ENCODE measurements at regions not wholly inside any gene's neighbourhood (a gene's known extent, or its start where the extent isn't known, plus 50 kb on each side); places are given as distances from the start of the nearest gene placed in this dataset.
"Not testable (repeated sequence)": the region's sequence is repeated elsewhere in the genome, so short reads cannot be mapped to it uniquely, and the experiment has no call there.

DNA sequence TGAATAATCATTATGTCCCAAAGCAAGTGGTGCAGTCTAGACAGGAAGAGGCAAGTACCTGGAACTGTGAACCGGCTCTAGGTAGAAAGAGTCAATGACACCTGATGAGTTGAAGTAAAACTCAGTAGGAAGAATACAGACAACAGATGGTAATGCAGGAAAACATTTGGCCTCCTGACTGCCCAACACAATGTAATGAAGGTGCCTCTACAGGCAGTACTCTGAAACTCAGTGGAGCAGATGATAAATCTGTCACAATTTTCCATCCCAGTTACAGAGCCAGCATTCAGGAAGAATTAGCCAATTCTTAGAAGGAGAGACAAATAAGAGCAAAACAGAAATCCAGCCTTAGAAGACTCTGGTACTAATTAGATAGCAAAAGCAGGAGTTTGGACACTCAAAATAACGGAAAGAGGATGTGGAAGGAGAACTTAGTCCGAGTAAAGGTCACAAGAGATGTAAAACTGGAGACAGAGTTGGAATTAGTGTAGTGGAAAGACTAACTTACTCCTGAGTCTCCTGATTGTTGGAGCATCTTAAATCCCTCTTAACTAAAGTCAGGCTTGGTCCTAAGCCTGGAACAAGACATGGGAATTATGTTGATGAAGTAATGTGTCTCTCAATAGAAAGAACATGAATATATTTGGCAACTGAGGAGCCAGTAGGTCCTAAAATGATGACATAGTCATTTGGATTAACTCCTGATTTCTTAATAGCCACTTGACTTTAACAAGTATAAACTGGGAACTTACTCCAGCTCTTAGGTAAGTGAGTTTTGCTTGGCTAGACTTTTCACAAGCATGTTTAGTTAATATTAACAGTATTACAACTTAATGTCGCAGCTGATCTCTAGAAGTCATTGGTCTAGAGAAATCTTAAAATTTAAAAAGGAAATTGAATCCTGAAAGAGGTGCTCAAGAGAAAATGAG is 457.3 kb upstream of the MIR17HG start:
- Histone ChIP-seq H3K9me2 (replicated peaks; ENCODE audit: control insufficient read depth, low read length) (no peaks in the 10 kb centered on the region), H3K4me3 (ENCODE audit: low read length) (no peak overlapping the region), H3K27ac (ENCODE audit: low read depth, low read length) (no peak overlapping the region), H3F3A (ENCODE audit: control insufficient read depth, insufficient read depth) (no peaks in the 10 kb centered on the region), H3K4me2 (ENCODE audit: low read length) (no peak overlapping the region), H3K9me3 (ENCODE audit: control insufficient read depth, insufficient read depth, low read length) (no peaks in the 10 kb centered on the region), H3K79me2 (ENCODE audit: control insufficient read depth, low read length) (no peaks in the 10 kb centered on the region), H3K27me3 (ENCODE audit: control insufficient read depth, low read length) (no peaks in the 10 kb centered on the region), H3K4me1 (ENCODE audit: control insufficient read depth, low read length) (no peaks in the 10 kb centered on the region), H4K20me1 (ENCODE audit: control insufficient read depth, insufficient read depth, low read depth, low read length) (no peaks in the 10 kb centered on the region), H3K36me3 (ENCODE audit: control insufficient read depth, low read length) (no peaks in the 10 kb centered on the region)
- TF ChIP-seq EZH2phosphoT487 (IDR thresholded peaks at IDR 0.05; ENCODE audit: borderline replicate concordance, low read length): no peak
- TF ChIP-seq, protein P1, sequence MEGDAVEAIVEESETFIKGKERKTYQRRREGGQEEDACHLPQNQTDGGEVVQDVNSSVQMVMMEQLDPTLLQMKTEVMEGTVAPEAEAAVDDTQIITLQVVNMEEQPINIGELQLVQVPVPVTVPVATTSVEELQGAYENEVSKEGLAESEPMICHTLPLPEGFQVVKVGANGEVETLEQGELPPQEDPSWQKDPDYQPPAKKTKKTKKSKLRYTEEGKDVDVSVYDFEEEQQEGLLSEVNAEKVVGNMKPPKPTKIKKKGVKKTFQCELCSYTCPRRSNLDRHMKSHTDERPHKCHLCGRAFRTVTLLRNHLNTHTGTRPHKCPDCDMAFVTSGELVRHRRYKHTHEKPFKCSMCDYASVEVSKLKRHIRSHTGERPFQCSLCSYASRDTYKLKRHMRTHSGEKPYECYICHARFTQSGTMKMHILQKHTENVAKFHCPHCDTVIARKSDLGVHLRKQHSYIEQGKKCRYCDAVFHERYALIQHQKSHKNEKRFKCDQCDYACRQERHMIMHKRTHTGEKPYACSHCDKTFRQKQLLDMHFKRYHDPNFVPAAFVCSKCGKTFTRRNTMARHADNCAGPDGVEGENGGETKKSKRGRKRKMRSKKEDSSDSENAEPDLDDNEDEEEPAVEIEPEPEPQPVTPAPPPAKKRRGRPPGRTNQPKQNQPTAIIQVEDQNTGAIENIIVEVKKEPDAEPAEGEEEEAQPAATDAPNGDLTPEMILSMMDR (IDR thresholded peaks at IDR 0.05; ENCODE audit: low read depth, low read length, poor library complexity, severe bottlenecking): no peak

DNA sequence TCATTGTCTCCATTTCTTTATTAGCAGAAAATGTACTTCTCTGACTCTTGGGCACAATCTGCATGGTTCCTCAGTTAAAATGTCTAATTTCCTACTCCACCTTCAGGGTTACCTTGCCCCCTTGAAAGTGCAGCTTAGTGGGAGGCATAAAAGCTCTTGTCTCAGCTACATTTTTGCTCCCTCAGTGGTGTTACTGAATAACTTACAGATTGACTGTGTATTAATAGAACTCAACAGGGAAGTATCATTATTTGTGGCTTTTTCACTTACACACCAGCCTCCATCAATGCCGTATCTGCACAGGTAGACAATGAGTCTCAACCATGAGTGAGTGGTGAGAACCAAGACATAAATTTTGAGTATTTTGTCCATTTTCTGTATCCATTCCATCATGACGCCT is 456.2 kb upstream of the MIR17HG start:
- Histone ChIP-seq H4K20me1 (ENCODE audit: control insufficient read depth, insufficient read depth, low read depth, low read length) (no peaks in the 10 kb centered on the region), H3K4me2 (ENCODE audit: low read length) (no peak overlapping the region), H3K27me3 (ENCODE audit: control insufficient read depth, low read length) (no peaks in the 10 kb centered on the region), H3F3A (ENCODE audit: control insufficient read depth, insufficient read depth) (no peaks in the 10 kb centered on the region), H3K79me2 (ENCODE audit: control insufficient read depth, low read length) (no peaks in the 10 kb centered on the region), H3K4me3 (ENCODE audit: low read length) (no peak overlapping the region), H3K9me2 (replicated peaks; ENCODE audit: control insufficient read depth, low read length) (no peaks in the 10 kb centered on the region), H3K27ac (ENCODE audit: low read depth, low read length) (no peak overlapping the region), H3K4me1 (ENCODE audit: control insufficient read depth, low read length) (no peaks in the 10 kb centered on the region), H3K9me3 (ENCODE audit: control insufficient read depth, insufficient read depth, low read length) (no peaks in the 10 kb centered on the region), H3K36me3 (ENCODE audit: control insufficient read depth, low read length) (no peaks in the 10 kb centered on the region)
- TF ChIP-seq, protein P1 (IDR thresholded peaks at IDR 0.05; ENCODE audit: low read depth, low read length, poor library complexity, severe bottlenecking): no peak
- TF ChIP-seq EZH2phosphoT487 (IDR thresholded peaks at IDR 0.05; ENCODE audit: borderline replicate concordance, low read length): no peak

DNA sequence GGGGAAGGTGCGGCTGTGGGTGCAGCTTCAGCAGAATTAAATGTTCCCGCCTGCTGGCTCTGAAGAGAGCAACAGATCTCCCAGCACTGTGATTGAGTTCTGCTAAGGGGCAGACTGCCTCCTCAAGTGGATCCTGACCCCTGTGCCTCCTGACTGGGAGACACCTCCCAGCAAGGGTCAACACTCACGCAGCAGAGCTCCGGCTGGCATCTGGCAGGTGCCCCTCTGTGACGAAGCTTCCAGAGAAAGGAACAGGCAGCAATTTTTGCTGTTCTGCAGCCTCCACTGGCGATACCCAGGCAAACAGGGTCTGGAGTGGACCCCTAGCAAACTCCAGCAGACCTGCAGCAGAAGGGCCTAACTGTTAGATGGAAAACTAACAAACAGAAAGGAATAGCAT is 454.3 kb upstream of the MIR17HG start:
- H4K20me1 ChIP-seq (ENCODE audit: control insufficient read depth, insufficient read depth, low read depth, low read length); H3K9me2 ChIP-seq (replicated peaks; ENCODE audit: control insufficient read depth, low read length); H3K4me3 ChIP-seq (ENCODE audit: low read length); H3K36me3 ChIP-seq (ENCODE audit: control insufficient read depth, low read length); H3K79me2 ChIP-seq (ENCODE audit: control insufficient read depth, low read length); H3K27ac ChIP-seq (ENCODE audit: low read depth, low read length); H3F3A ChIP-seq (ENCODE audit: control insufficient read depth, insufficient read depth); H3K4me1 ChIP-seq (ENCODE audit: control insufficient read depth, low read length); H3K9me3 ChIP-seq (ENCODE audit: control insufficient read depth, insufficient read depth, low read length); H3K27me3 ChIP-seq (ENCODE audit: control insufficient read depth, low read length); H3K4me2 ChIP-seq (ENCODE audit: low read length): not testable (repeated sequence)

DNA sequence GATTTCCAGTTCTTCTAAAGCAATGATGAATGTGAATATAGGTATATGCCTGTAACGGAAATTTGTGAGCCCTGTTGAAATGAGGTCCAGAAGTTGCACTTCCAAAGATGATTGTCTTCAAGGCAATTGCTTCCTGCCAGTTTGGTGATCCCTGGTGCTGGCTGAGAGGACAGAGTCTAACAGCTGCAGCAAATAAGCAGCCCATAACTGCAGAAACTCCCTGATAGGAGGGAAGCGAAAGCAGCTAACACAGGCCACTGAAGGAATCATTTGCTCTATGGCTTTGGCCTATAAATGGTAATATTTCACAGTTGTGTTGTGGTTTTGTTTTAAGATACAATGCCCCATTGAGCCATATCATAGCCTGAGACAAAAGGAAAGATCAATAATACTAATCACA is 451.5 kb upstream of the MIR17HG start:
- H3K79me2 ChIP-seq (ENCODE audit: control insufficient read depth, low read length): no peaks in the 10 kb centered on the region
- H3K9me3 ChIP-seq (ENCODE audit: control insufficient read depth, insufficient read depth, low read length): no peaks in the 10 kb centered on the region
- H3K36me3 ChIP-seq (ENCODE audit: control insufficient read depth, low read length): no peaks in the 10 kb centered on the region
- H3K4me2 ChIP-seq (ENCODE audit: low read length): no peak overlapping the region
- no peaks in the 10 kb centered on the region for H3K27me3 ChIP-seq (ENCODE audit: control insufficient read depth, low read length)
- no peaks in the 10 kb centered on the region for H3K4me1 ChIP-seq (ENCODE audit: control insufficient read depth, low read length)
- no peak for TF ChIP-seq EZH2phosphoT487 (IDR thresholded peaks at IDR 0.05; ENCODE audit: borderline replicate concordance, low read length)
- TF ChIP-seq, protein P1 (IDR thresholded peaks at IDR 0.05; ENCODE audit: low read depth, low read length, poor library complexity, severe bottlenecking): no peak
- no peaks in the 10 kb centered on the region for H4K20me1 ChIP-seq (ENCODE audit: control insufficient read depth, insufficient read depth, low read depth, low read length)
- H3K27ac ChIP-seq (ENCODE audit: low read depth, low read length): no peak overlapping the region
- H3F3A ChIP-seq (ENCODE audit: control insufficient read depth, insufficient read depth): no peaks in the 10 kb centered on the region
- H3K9me2 ChIP-seq (replicated peaks; ENCODE audit: control insufficient read depth, low read length): no peaks in the 10 kb centered on the region
- H3K4me3 ChIP-seq (ENCODE audit: low read length): no peak overlapping the region
